ENCODE measurements at regions not wholly inside any gene's neighbourhood (a gene's known extent, or its start where the extent isn't known, plus 50 kb on each side); places are given as distances from the start of the nearest gene placed in this dataset.

DNA sequence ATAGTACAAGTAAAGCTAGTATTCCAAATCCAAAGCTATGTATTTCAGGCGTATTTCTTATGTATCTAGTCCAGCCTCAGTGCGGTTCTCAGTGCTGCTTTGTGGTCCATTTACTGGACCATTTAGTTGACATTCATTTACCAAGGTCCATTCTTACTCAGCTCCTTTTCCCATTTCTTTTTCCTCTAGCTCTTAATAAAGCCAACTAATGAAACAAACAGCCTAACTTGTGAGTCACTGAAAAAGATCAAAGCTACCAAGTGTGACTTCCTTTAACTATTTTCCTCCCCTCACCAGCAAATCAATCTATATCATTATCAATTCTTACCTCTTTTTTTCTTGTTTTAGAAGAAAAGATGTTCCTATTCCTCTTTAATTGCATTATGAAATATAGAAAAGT is 64.0 kb downstream of the CYB561 start:
- no peak for DNase-seq
- in situ Hi-C loops (cut with MboI; ENCODE audit: low pct_unique_long_range_greater_than_20kb, low sequenced_read_pairs) = no loop called here
